Spinal cord (tissue), 9 donors: ENCODE measurements at regions not wholly inside any gene's neighbourhood (a gene's known extent, or its start where the extent isn't known, plus 50 kb on each side); places are given as distances from the start of the nearest gene placed in this dataset.
A peak's percentile ranks its signal among the peaks of the same experiment; 100 is the strongest.

Experiments
- DNase-seq, 6 donors: peaks; one replicate each; pipeline versions ENCODE4 v3.0.0 to v3.0.0-alpha.2; 2013 to 2015; ENCODE audit warnings: low spot score in 6 of 6, low read depth in 4 of 6
- H3K27ac ChIP-seq: one replicate; pipeline ENCODE4 v1.5.1; 2013; ENCODE audit warnings: low read depth, low read length, control low read depth
- H3K27me3 ChIP-seq: one replicate; pipeline ENCODE4 v1.6.1; 2013; ENCODE audit warnings: low read length; ENCODE audit not compliant: control insufficient read depth, insufficient read depth
- H3K36me3 ChIP-seq: one replicate; pipeline ENCODE4 v1.6.1; 2013; ENCODE audit warnings: low read length; ENCODE audit not compliant: control insufficient read depth, insufficient read depth
- H3K4me1 ChIP-seq: one replicate; pipeline ENCODE4 v1.6.1; 2013; ENCODE audit warnings: low read length; ENCODE audit not compliant: control insufficient read depth, insufficient read depth
- H3K4me3 ChIP-seq: one replicate; pipeline ENCODE4 v1.5.1; 2013; ENCODE audit warnings: low read depth, low read length, control low read depth
- H3K9me3 ChIP-seq: one replicate; pipeline ENCODE4 v1.6.1; 2013; ENCODE audit warnings: low read length; ENCODE audit not compliant: control insufficient read depth, insufficient read depth
- WGBS: methylation state at CpG from one replicate; pipeline ENCODE4 v1.1.5; 2013; ENCODE audit warnings: missing lambda C conversion rate; ENCODE audit not compliant: insufficient coverage; 5-methylcytosine and 5-hydroxymethylcytosine counted together
- donor health status: healthy.

- Histone ChIP-seq H3K9me3 (no peaks in the 10 kb centered on the region), H3K27ac (no peak overlapping the region), H3K27me3 (no peaks in the 10 kb centered on the region), H3K36me3 (no peaks in the 10 kb centered on the region), H3K4me1 (no peaks in the 10 kb centered on the region), H3K4me3 (no peak overlapping the region)
- 83% methylated on average over 1 of the region's 2 CpGs for WGBS
- no peak for DNase-seq
Observed at GRCh38 chr3:145864336-145864735, 296.6 kb downstream of the PLOD2 start.

DNA sequence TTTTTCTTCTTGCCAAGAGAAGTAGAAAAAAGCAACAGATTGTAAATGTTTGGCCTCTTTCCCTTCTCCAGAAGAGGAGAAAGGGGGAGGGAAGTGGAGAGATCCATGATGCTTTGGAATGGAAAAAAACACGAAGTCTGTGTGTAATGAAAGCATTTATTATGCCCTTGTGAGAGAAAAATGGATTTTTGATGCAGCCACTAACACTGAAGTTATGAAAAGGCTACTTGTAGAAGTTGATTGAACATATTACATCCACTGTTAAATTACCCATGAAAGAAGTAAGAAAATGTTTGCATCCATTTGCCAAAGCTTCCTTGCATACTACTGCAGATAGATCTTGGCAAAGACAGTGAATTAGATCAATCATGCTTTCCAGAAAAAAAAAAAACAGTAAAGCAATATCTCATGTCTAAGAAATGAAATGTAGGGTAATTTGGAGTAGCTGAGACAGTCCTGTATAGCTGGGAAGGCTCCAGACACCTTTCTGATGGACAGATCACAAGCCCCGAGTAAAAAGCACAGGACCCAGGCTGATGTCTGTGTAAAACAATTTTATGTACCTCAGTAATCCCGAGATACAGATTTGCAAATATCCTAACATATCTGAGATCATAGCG is 295.5 kb downstream of the PLOD2 start:
- H3K4me1 ChIP-seq, result no peaks in the 10 kb centered on the region
- 25% methylated on average over 2 of the region's 4 CpGs for WGBS
- H3K27ac ChIP-seq, result no peak overlapping the region

GRCh38 chr3:145869958-145870357 is 291.0 kb downstream of the PLOD2 start:
- DNase-seq, result no peak
- WGBS, result 50% methylated on average over 1 of the region's 1 CpG
- H3K27me3 ChIP-seq, result no peaks in the 10 kb centered on the region
- no peaks in the 10 kb centered on the region for H3K4me1 ChIP-seq
- H3K36me3 ChIP-seq, result no peaks in the 10 kb centered on the region
- no peaks in the 10 kb centered on the region for H3K9me3 ChIP-seq
- no peak overlapping the region for H3K4me3 ChIP-seq
- H3K27ac ChIP-seq, result no peak overlapping the region

More for the DNA sequence above, 295.5 kb downstream of the PLOD2 start:
- DNase-seq, result peak in 3 of 6 donors; percentile 11 to 79 (median 72)
- no peaks in the 10 kb centered on the region for H3K36me3 ChIP-seq
- no peak overlapping the region for H3K4me3 ChIP-seq
- no peaks in the 10 kb centered on the region for H3K27me3 ChIP-seq
- no peaks in the 10 kb centered on the region for H3K9me3 ChIP-seq

DNA sequence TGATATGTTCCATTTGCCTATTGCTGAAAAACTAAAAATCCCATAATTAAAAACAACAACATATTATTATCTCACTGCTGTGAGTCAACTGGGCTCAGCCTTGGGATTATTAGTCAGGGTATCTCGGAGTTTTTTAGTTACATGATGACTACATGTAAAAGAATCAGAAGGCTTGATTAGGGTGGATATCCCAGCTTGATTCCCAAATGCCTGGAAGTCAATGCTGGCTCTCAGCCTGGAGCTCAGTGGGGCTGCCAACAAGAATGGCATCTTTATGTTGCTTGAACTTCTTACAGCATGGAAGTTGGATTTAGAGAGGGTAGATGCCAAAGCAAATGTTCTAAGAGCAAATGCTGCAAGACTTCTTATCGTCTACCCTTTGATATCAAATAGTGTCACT is 278.5 kb downstream of the PLOD2 start:
- H3K27me3 ChIP-seq, result no peaks in the 10 kb centered on the region
- H3K9me3 ChIP-seq, result no peaks in the 10 kb centered on the region
- 67% methylated on average over 1 of the region's 2 CpGs for WGBS
- H3K27ac ChIP-seq, result no peak overlapping the region
- no peak overlapping the region for H3K4me3 ChIP-seq
- no peaks in the 10 kb centered on the region for H3K36me3 ChIP-seq
- no peaks in the 10 kb centered on the region for H3K4me1 ChIP-seq
- DNase-seq, result peak in 1 of 6 donors; percentile 53

DNA sequence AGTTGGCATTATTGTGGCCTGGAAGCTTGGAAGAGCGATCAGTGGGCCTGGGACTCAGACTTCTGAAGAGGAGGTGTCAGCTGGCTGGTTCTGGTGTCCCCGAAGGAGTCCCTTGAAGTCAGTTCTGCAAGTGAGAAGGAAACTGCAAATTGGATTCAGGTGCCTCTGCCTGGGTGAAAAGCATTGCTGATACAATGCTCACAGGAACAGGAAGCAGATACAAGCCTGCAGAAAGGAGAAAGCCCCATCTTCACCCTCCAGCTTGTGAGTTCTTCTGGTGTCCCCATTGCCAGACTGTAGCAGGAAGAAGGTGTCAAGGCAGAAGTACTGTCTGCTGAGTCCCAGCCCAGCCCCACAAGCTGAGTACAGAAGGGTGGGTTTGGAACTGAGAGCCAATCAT is 271.3 kb downstream of the PLOD2 start:
- Histone ChIP-seq H3K27ac (no peak overlapping the region), H3K4me3 (no peak overlapping the region), H3K27me3 (no peaks in the 10 kb centered on the region), H3K4me1 (no peaks in the 10 kb centered on the region), H3K36me3 (no peaks in the 10 kb centered on the region), H3K9me3 (no peaks in the 10 kb centered on the region)
- WGBS, result 35% methylated on average over 2 of the region's 2 CpGs
- DNase-seq, result no peak

DNA sequence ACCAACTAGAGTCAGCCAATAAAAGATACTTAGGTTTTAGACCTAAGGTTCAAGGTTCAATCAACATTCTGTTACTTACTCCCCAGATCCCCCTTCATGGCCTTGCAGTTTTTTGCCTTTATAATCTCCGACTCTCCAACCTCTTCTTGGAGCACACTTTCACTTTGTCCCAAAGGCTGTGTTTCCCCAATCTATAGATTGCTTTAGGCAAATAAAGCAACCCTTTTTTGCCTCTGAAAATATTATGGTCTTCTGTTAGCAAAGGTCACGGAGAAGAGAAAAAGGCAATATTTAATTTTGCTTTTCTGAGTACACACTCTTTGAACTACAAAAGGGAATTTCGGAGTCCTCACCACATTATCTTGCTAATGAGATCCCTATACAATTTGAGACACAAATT is 268.1 kb downstream of the PLOD2 start:
- no peak overlapping the region for H3K27ac ChIP-seq
- no peak for DNase-seq
- no peaks in the 10 kb centered on the region for H3K9me3 ChIP-seq
- no CpG with 5 or more reads among the region's 3 CpGs for WGBS
- H3K4me1 ChIP-seq, result no peaks in the 10 kb centered on the region
- H3K36me3 ChIP-seq, result no peaks in the 10 kb centered on the region
- no peak overlapping the region for H3K4me3 ChIP-seq
- no peaks in the 10 kb centered on the region for H3K27me3 ChIP-seq

GRCh38 chr3:145893331-145893730 is 267.7 kb downstream of the PLOD2 start:
- H3K27ac ChIP-seq, result no peak overlapping the region
- no peaks in the 10 kb centered on the region for H3K4me1 ChIP-seq
- no peaks in the 10 kb centered on the region for H3K27me3 ChIP-seq
- WGBS, result no CpG with 5 or more reads among the region's 2 CpGs
- H3K4me3 ChIP-seq, result no peak overlapping the region
- DNase-seq, result no peak
- H3K36me3 ChIP-seq, result no peaks in the 10 kb centered on the region
- no peaks in the 10 kb centered on the region for H3K9me3 ChIP-seq

DNA sequence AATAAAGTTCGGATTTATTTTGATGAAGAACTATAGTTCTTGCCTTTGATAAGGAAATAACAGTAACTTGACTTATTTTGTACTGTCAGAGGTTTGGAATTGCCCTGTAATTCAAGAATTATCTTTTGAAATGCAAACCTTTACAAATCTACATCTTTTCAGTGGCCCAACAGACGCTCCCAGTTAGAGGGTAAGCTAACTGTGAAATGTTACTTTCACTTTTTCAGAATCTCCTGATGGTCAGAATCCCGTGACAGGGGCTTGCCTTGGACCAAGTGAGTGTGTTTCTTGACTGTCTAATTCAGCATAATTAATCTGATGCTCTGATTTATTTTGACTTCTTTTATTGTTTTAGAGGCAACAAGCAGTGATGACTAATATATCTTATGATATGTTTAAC is 262.5 kb downstream of the PLOD2 start:
- Histone ChIP-seq H3K4me1 (peaks cover 2% of the 10 kb centered on the region), H3K9me3 (no peaks in the 10 kb centered on the region), H3K4me3 (no peak overlapping the region), H3K36me3 (no peaks in the 10 kb centered on the region), H3K27me3 (no peaks in the 10 kb centered on the region), H3K27ac (no peak overlapping the region)
- no CpG with 5 or more reads among the region's 3 CpGs for WGBS
- no peak for DNase-seq

DNA sequence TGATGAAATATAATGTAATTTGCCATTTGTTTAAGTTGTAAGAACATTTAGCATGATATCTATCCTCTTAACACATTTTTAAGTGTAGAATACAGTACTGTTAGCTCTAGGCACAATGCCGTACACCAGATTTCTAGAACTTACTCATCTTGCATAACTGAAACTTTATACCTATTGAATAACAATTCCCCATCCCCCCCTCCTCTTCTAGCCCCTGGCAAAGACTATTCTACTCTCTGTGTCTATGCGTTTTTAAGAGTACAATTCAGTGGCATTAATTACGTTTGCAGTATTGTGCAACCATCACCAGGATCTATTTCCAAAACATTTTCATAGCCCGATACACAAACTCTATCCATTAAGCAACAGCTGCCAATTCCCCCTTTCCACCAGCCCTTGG is 261.7 kb downstream of the PLOD2 start:
- 100% methylated on average over 1 of the region's 4 CpGs for WGBS
- no peak overlapping the region for H3K4me3 ChIP-seq
- no peaks in the 10 kb centered on the region for H3K36me3 ChIP-seq
- H3K4me1 ChIP-seq, result peaks cover 5% of the 10 kb centered on the region
- DNase-seq, result no peak
- H3K9me3 ChIP-seq, result no peaks in the 10 kb centered on the region
- H3K27me3 ChIP-seq, result no peaks in the 10 kb centered on the region
- H3K27ac ChIP-seq, result no peak overlapping the region

- no peak overlapping the region for H3K4me3 ChIP-seq
- WGBS, result 50% methylated on average over 1 of the region's 3 CpGs
- DNase-seq, result no peak
Observed at GRCh38 chr3:145900056-145900829, 260.7 kb downstream of the PLOD2 start.

More at GRCh38 chr3:145900056-145900829, 260.7 kb downstream of the PLOD2 start:
- no peaks in the 10 kb centered on the region for H3K9me3 ChIP-seq
- H3K4me1 ChIP-seq, result peaks cover 5% of the 10 kb centered on the region
- H3K27ac ChIP-seq, result no peak overlapping the region
- H3K36me3 ChIP-seq, result no peaks in the 10 kb centered on the region
- H3K27me3 ChIP-seq, result no peaks in the 10 kb centered on the region
